ENCODE measurements at regions not wholly inside any gene's neighbourhood (a gene's known extent, or its start where the extent isn't known, plus 50 kb on each side); places are given as distances from the start of the nearest gene placed in this dataset.
"Not testable (repeated sequence)": the region's sequence is repeated elsewhere in the genome, so short reads cannot be mapped to it uniquely, and the experiment has no call there.

GRCh38 chr11:69221636-69222035, 65.9 kb downstream of the SMIM38 start:
- not testable (repeated sequence) for TF ChIP-seq EP300, CTCF (IDR thresholded peaks at IDR 0.05)
